Renal cortical epithelial cell (primary cell): ENCODE measurements at regions not wholly inside any gene's neighbourhood (a gene's known extent, or its start where the extent isn't known, plus 50 kb on each side); places are given as distances from the start of the nearest gene placed in this dataset.

ENCODE experiments used
- DNase-seq: peaks from one replicate; pipeline ENCODE4 v3.0.0-alpha.2; 2011; ENCODE audit warnings: low read depth

- no peak for DNase-seq
Measured at GRCh38 chr20:60271597-60271996, 313.4 kb downstream of the CDH26 start.

GRCh38 chr20:60272790-60273189 lies 314.6 kb downstream of the CDH26 start:
- no peak for DNase-seq

- no peak for DNase-seq
Measured at GRCh38 chr20:60274717-60275116, 316.5 kb downstream of the CDH26 start.

GRCh38 chr20:60281295-60281694 lies 323.1 kb downstream of the CDH26 start:
- no peak for DNase-seq

- no peak for DNase-seq
Measured at GRCh38 chr20:60283281-60283680, 325.1 kb downstream of the CDH26 start.

DNA sequence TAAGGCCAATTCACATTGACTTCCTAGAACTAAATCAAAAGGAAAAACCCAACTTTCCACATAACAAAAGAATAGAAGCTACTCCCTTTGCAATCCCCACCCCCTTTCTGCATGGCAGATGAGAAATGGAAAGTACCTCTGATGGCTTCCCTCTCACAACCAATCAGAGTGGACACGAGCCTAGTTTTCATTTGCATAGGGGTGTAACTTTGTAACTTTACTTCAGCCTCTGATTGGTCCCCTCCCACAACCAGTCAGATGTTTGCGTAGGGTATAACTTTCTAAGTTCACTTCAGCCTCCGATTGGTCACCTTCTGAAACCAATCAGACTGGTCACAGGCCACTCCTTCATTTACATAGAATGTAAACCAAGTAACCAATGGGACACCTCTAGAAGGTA lies 328.5 kb downstream of the CDH26 start:
- no peak for DNase-seq

- no peak for DNase-seq
Measured at GRCh38 chr20:60288945-60289344, 330.7 kb downstream of the CDH26 start.

GRCh38 chr20:60292001-60292520 lies 333.8 kb downstream of the CDH26 start:
- no peak for DNase-seq

DNA sequence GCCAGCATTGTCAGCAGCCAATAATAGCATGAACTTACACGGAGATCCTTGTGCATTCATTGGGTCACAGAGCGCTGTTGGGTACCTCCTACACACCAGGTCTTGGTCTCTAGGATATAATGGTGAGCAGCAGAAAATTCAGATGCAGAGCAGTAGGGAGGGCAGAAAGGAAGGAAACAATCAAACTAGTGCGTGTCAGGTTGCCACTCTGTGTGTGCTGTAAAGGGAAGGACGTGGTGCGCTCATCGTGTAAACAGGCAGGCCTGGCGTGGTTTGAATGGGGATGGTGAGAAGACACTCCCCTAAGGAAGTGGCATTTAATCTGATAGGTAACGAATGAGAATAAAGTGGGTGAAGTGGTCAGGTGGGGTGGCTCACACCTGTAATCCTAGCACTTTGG lies 336.4 kb downstream of the CDH26 start:
- DNase-seq: no peak

- no peak for DNase-seq
Measured at GRCh38 chr20:60295214-60295613, 337.0 kb downstream of the CDH26 start.

- DNase-seq: no peak
Measured at GRCh38 chr20:60297649-60298048, 339.4 kb downstream of the CDH26 start.

DNA sequence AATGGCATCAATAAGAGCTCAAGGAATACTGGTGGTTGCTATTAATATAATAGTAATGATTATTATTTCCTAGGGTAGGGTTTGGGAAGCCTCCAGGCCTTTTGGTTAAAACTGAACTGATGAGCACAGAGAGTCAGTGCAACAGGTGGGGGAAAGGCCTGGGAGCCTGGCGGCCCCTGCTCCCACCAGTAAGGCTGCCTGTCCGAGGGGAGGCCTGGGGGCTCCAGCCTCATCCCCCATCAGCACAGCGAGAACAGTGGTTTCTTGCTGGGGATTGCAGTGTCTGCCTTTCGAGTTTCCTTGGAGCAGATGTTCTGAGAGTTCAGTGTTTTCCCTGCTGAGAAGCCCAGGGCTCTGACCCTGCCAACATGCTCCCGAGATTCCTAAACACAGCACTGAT lies 340.4 kb downstream of the CDH26 start:
- no peak for DNase-seq

DNA sequence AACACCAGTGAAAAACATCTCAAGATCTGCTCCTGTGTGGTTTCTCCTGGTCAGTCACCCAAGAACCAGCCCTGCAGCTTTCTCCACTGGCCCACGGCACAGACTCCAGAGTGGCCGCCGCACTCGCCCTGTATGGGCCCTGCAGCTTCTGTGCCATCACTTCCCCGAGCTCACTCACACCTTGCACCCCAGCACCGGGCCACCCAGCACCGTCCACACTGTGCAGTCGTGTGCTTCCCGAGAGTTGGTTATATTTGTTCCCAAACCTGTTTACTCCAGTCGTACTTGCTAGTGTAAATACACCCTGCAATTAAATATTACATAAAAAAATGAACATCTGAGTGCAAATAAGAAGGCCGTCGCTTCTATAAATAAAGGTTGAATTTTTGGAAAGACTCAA lies 341.7 kb downstream of the CDH26 start:
- DNase-seq: no peak

GRCh38 chr20:60300374-60300773 lies 342.2 kb downstream of the CDH26 start:
- DNase-seq: no peak

- no peak for DNase-seq
Measured at GRCh38 chr20:60302875-60303274, 344.7 kb downstream of the CDH26 start.

GRCh38 chr20:60304026-60304590 lies 345.9 kb downstream of the CDH26 start:
- no peak for DNase-seq

- no peak for DNase-seq
Measured at GRCh38 chr20:60304931-60305330, 346.7 kb downstream of the CDH26 start.

DNA sequence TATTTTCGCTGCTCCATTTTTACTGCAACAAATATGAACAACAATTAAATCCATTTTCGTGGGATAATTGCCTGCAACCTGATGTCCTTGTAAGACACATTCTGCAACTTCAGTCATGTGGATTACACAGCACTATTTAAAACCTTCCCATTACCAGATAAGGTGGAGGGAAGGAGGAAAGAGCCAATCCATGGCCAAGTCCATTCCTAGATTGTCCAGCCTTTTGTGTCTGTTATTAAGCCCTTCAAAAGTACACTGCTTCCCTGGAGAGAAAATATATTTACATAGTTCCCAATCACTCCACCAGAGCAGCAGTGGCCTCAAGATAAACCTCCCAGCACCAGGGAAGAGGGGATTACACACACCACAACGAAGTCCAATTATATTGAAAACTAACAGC lies 347.9 kb downstream of the CDH26 start:
- no peak for DNase-seq

GRCh38 chr20:60306551-60306950 lies 348.3 kb downstream of the CDH26 start:
- DNase-seq: no peak

DNA sequence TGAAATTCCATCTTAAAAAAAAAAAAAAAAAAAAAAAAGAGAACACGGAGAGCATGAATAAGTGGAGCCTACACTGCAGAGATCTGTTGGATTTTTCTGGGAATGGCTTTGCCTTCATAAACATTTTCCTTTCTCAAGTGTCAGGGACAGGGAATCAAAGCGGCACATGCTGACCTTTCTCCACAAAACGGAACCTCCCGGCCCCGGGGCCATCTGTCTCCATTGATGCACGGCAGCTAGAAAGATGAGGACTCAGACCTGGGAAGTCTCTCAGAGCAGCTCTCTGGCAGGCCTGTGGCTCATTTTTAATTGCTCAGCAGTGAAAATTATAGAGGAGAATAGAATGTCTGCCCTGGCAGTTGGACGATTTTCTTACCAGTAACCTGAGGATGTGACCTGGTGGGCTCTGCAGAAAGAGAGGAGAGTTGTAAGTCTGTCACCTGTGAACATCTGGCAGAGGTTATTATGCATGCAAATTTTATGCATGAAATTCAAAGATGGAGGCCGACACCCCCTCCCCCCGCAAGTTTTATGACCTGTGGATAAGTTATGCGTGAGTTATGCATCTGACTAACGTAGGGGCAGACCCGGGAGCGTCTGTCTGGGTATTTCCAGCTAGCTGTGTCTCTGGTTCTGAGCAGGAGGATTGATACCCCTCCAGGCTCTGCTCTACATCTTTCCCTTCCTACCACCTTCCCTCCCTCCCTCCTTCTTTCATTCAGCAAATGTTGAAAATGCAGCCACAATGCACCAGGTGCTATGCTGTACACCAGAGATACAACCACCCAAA lies 352.5 kb downstream of the CDH26 start:
- DNase-seq: no peak

DNA sequence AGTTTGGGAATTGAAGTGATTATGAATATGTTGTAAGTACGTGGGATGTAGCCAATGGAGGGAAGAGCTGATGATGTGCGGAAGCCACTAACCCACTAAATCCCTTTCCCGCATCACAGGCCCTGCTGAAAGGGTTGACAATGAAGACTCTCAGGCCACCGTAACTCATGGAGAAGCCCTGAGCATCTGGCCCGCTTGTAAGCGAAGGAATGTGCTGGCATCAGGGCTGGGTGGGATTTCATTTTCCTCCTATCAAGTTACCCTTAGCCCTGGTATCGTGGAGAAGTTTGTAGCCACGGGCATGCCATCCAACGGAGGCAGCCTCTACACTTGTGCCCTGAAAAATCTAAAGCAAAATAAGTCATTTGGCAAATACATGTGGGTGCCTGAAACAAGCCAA lies 355.0 kb downstream of the CDH26 start:
- no peak for DNase-seq

DNA sequence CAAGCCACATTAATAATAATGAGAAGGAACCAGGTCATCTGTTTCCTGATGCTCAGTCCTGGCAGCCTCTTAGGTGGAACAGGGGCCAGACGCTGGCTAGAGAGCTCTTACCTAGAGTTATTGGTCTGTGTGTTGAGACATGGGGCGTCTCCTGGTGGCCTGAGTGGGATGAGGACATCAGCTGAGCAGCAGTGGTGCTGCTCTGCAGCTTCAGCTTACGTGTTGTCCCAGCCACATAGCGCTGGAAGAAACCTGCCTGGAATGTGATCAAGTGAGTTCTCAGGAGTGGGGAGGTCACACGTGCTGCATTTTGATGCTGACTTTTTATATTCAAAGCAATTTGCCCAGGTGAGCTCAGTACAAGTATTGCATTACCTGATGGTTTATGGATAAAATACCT lies 355.4 kb downstream of the CDH26 start:
- no peak for DNase-seq

DNA sequence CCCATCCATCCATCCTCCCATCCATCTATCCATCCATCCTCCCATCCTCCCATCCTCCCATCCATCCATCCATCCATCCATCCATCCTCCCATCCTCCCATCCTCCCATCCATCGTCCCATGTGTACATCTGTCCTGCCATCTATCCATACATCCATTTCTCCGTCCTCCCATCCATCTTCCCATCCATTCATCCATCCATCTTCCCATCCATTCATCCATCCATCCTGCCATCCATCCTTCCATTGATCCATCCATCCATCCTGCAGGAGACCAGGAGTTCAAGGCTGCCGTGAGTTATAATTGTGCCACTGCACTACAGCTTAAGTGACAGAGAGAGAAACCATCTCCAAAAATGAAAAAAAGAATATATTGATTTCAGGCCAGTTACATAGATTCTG lies 356.5 kb downstream of the CDH26 start:
- DNase-seq: no peak
